WTC11 (cell line): ENCODE measurements at regions not wholly inside any gene's neighbourhood (a gene's known extent, or its start where the extent isn't known, plus 50 kb on each side); places are given as distances from the start of the nearest gene placed in this dataset.

ENCODE experiments used
- ATAC-seq: fragments of 200-7000 bp; cut with Tn5 transposase; 2 replicates; pipeline ENCODE4 v1.10.0; 2021; ENCODE audit warnings: mild to moderate bottlenecking, moderate library complexity
- CTCF ChIA-PET: fragments of 300-600 bp; sonication (Branson Sonifier 250); formaldehyde crosslinking; loops from one replicate; lab custom pipeline; 2021; ENCODE audit warnings: antibody characterized with exemption; lab: Charles Lee
- POLR2A ChIA-PET: fragments of 350-600 bp; sonication (Branson Sonifier 250); formaldehyde crosslinking; loops from one replicate; lab custom pipeline; 2021; ENCODE audit warnings: antibody characterized with exemption; lab: Charles Lee
- DNase-seq: peaks from one replicate; pipeline ENCODE4 v3.0.0; 2021; ENCODE audit warnings: low spot score
- H3K27ac Mint-ChIP-seq: 2 replicates; pipeline ENCODE4 v1.8.0; 2021; ENCODE audit warnings: mixed read lengths
- H3K27me3 Mint-ChIP-seq: 2 replicates; pipeline ENCODE4 v1.8.0; 2021; ENCODE audit warnings: low read depth, mild to moderate bottlenecking, moderate library complexity, mixed read lengths
- H3K36me3 Mint-ChIP-seq: 2 replicates; pipeline ENCODE4 v1.8.0; 2021; ENCODE audit warnings: mixed read lengths
- H3K4me1 Mint-ChIP-seq: 2 replicates; pipeline ENCODE4 v1.8.0; 2022; ENCODE audit warnings: mixed read lengths
- H3K4me3 Mint-ChIP-seq: 2 replicates; pipeline ENCODE4 v1.8.0; 2021; ENCODE audit warnings: mild to moderate bottlenecking, moderate library complexity, mixed read lengths
- H3K9me3 Mint-ChIP-seq: 2 replicates; pipeline ENCODE4 v1.8.0; 2021; ENCODE audit warnings: mixed read lengths
- CBFB ChIP-seq: sonication (generic); formaldehyde crosslinking; IDR thresholded peaks from 2 replicates; pipeline ENCODE4 v1.8.1; 2022; ENCODE audit warnings: mild to moderate bottlenecking, low read depth, missing genetic modification reagents
- CTCF ChIP-seq: fragments of 200-600 bp; IDR thresholded peaks from 2 replicates; pipeline ENCODE4 v1.8.0; 2022; ENCODE audit warnings: antibody characterized with exemption
- GABPB1 ChIP-seq: sonication (generic); formaldehyde crosslinking; IDR thresholded peaks from 2 replicates; pipeline ENCODE4 v1.8.1; 2023; ENCODE audit warnings: mild to moderate bottlenecking, missing genetic modification reagents
- HMGXB4 ChIP-seq: sonication (generic); formaldehyde crosslinking; IDR thresholded peaks from 2 replicates; pipeline ENCODE4 v1.8.1; 2023; ENCODE audit warnings: mild to moderate bottlenecking, moderate library complexity, missing genetic modification reagents
- KAT7 ChIP-seq: sonication (generic); formaldehyde crosslinking; IDR thresholded peaks from 2 replicates; pipeline ENCODE4 v1.8.1; 2023; ENCODE audit warnings: missing genetic modification reagents, mild to moderate bottlenecking, borderline replicate concordance
- PRDM15 ChIP-seq: sonication (generic); formaldehyde crosslinking; IDR thresholded peaks from 2 replicates; pipeline ENCODE4 v1.8.0; 2022; ENCODE audit warnings: missing genetic modification reagents
- SMAD4 ChIP-seq: sonication (generic); formaldehyde crosslinking; IDR thresholded peaks from 2 replicates; pipeline ENCODE4 v1.8.0; 2022; ENCODE audit warnings: mild to moderate bottlenecking, missing genetic modification reagents
- ZNF138 ChIP-seq: sonication (generic); formaldehyde crosslinking; conservative IDR thresholded peaks from 2 replicates; pipeline ENCODE4 v1.8.1; 2022; ENCODE audit warnings: mild to moderate bottlenecking, moderate library complexity, missing genetic modification reagents
- ZNF219 ChIP-seq: sonication (generic); formaldehyde crosslinking; IDR thresholded peaks from 2 replicates; pipeline ENCODE4 v1.8.0; 2023; ENCODE audit warnings: missing genetic modification reagents, mild to moderate bottlenecking, borderline replicate concordance
- ZNF281 ChIP-seq: sonication (generic); formaldehyde crosslinking; IDR thresholded peaks from 2 replicates; pipeline ENCODE4 v1.8.0; 2023; ENCODE audit warnings: mild to moderate bottlenecking, missing genetic modification reagents
- ZNF396 ChIP-seq: fragments of 250-450 bp; sonication (Bioruptor Pico); IDR thresholded peaks from 2 replicates; pipeline ENCODE4 v1.8.0; 2021; ENCODE audit warnings: mild to moderate bottlenecking, moderate library complexity, borderline replicate concordance
- ZNF671 ChIP-seq: fragments of 250-450 bp; sonication (Bioruptor Pico); IDR thresholded peaks from 2 replicates; pipeline ENCODE4 v1.8.0; 2021; ENCODE audit warnings: mild to moderate bottlenecking
- TF ChIP-seq, protein P1 (sequence below): sonication (generic); formaldehyde crosslinking; IDR thresholded peaks from 2 replicates; pipeline ENCODE4 v1.8.1; 2023; ENCODE audit warnings: mild to moderate bottlenecking, missing genetic modification reagents, moderate library complexity
- TF ChIP-seq, protein P2 (sequence below): sonication (generic); formaldehyde crosslinking; IDR thresholded peaks from 2 replicates; pipeline ENCODE4 v1.8.0; 2023; ENCODE audit warnings: missing genetic modification reagents, mild to moderate bottlenecking, borderline replicate concordance
- TF ChIP-seq, protein P3 (sequence below): fragments of 250-450 bp; sonication (Bioruptor Pico); IDR thresholded peaks from 2 replicates; pipeline ENCODE4 v1.9.0; 2021; ENCODE audit warnings: mild to moderate bottlenecking, borderline replicate concordance

- CTCF ChIA-PET: no interaction called here
- Mint-ChIP-seq H3K4me1 (no peaks in the 10 kb centered on the region), H3K27ac (no peak overlapping the region), H3K36me3 (peaks cover 14% of the 10 kb centered on the region), H3K9me3 (peaks cover 32% of the 10 kb centered on the region), H3K4me3 (no peak overlapping the region), H3K27me3 (no peaks in the 10 kb centered on the region; the same call in none of the 2 replicates)
- POLR2A ChIA-PET: no interaction called here
- no peak for ATAC-seq
- TF ChIP-seq ZNF219 (CRISPR knock-in tag) (no peak), HMGXB4 (no peak), ZNF396 (CRISPR knock-in tag) (no peak), ZNF281 (CRISPR knock-in tag) (no peak), GABPB1 (CRISPR knock-in tag) (no peak)
- TF ChIP-seq, protein P1, sequence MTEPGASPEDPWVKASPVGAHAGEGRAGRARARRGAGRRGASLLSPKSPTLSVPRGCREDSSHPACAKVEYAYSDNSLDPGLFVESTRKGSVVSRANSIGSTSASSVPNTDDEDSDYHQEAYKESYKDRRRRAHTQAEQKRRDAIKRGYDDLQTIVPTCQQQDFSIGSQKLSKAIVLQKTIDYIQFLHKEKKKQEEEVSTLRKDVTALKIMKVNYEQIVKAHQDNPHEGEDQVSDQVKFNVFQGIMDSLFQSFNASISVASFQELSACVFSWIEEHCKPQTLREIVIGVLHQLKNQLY: no peak
- no peak for DNase-seq
Measured at GRCh38 chr9:1748407-1748806, 266.7 kb upstream of the SMARCA2 start.

- ATAC-seq: no peak
- no peak for TF ChIP-seq ZNF138 (CRISPR knock-in tag)
- no peak for TF ChIP-seq CTCF
- TF ChIP-seq, protein P2, sequence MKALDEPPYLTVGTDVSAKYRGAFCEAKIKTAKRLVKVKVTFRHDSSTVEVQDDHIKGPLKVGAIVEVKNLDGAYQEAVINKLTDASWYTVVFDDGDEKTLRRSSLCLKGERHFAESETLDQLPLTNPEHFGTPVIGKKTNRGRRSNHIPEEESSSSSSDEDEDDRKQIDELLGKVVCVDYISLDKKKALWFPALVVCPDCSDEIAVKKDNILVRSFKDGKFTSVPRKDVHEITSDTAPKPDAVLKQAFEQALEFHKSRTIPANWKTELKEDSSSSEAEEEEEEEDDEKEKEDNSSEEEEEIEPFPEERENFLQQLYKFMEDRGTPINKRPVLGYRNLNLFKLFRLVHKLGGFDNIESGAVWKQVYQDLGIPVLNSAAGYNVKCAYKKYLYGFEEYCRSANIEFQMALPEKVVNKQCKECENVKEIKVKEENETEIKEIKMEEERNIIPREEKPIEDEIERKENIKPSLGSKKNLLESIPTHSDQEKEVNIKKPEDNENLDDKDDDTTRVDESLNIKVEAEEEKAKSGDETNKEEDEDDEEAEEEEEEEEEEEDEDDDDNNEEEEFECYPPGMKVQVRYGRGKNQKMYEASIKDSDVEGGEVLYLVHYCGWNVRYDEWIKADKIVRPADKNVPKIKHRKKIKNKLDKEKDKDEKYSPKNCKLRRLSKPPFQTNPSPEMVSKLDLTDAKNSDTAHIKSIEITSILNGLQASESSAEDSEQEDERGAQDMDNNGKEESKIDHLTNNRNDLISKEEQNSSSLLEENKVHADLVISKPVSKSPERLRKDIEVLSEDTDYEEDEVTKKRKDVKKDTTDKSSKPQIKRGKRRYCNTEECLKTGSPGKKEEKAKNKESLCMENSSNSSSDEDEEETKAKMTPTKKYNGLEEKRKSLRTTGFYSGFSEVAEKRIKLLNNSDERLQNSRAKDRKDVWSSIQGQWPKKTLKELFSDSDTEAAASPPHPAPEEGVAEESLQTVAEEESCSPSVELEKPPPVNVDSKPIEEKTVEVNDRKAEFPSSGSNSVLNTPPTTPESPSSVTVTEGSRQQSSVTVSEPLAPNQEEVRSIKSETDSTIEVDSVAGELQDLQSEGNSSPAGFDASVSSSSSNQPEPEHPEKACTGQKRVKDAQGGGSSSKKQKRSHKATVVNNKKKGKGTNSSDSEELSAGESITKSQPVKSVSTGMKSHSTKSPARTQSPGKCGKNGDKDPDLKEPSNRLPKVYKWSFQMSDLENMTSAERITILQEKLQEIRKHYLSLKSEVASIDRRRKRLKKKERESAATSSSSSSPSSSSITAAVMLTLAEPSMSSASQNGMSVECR (CRISPR knock-in tag): no peak
- TF ChIP-seq GABPB1 (CRISPR knock-in tag): no peak
- no peak for TF ChIP-seq ZNF671 (CRISPR knock-in tag)
- TF ChIP-seq KAT7 (CRISPR knock-in tag): no peak
- TF ChIP-seq SMAD4 (CRISPR knock-in tag): no peak
- TF ChIP-seq PRDM15 (CRISPR knock-in tag): no peak
- TF ChIP-seq, protein P3, sequence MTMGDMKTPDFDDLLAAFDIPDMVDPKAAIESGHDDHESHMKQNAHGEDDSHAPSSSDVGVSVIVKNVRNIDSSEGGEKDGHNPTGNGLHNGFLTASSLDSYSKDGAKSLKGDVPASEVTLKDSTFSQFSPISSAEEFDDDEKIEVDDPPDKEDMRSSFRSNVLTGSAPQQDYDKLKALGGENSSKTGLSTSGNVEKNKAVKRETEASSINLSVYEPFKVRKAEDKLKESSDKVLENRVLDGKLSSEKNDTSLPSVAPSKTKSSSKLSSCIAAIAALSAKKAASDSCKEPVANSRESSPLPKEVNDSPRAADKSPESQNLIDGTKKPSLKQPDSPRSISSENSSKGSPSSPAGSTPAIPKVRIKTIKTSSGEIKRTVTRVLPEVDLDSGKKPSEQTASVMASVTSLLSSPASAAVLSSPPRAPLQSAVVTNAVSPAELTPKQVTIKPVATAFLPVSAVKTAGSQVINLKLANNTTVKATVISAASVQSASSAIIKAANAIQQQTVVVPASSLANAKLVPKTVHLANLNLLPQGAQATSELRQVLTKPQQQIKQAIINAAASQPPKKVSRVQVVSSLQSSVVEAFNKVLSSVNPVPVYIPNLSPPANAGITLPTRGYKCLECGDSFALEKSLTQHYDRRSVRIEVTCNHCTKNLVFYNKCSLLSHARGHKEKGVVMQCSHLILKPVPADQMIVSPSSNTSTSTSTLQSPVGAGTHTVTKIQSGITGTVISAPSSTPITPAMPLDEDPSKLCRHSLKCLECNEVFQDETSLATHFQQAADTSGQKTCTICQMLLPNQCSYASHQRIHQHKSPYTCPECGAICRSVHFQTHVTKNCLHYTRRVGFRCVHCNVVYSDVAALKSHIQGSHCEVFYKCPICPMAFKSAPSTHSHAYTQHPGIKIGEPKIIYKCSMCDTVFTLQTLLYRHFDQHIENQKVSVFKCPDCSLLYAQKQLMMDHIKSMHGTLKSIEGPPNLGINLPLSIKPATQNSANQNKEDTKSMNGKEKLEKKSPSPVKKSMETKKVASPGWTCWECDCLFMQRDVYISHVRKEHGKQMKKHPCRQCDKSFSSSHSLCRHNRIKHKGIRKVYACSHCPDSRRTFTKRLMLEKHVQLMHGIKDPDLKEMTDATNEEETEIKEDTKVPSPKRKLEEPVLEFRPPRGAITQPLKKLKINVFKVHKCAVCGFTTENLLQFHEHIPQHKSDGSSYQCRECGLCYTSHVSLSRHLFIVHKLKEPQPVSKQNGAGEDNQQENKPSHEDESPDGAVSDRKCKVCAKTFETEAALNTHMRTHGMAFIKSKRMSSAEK: no peak
- TF ChIP-seq CBFB (CRISPR knock-in tag): no peak
Measured at GRCh38 chr9:1757186-1757585, 258.0 kb upstream of the SMARCA2 start.

More at GRCh38 chr9:1757186-1757585, 258.0 kb upstream of the SMARCA2 start:
- 0 out of 2 replicates have a peak, but pooled peaks cover 3% of the 10 kb centered on the region for H3K36me3 Mint-ChIP-seq
- H3K27me3 Mint-ChIP-seq: peaks cover 4% of the 10 kb centered on the region; the same call in 1 of the 2 replicates
- H3K27ac Mint-ChIP-seq: no peak overlapping the region
- no peak for DNase-seq
- POLR2A ChIA-PET: no interaction called here
- CTCF ChIA-PET: interaction anchor here (0.7 kb wide), 1 partner anchor 16 kb away, joined by 3 read pairs; no protein-coding TSS in a partner anchor
- no peak overlapping the region for H3K4me3 Mint-ChIP-seq
- peaks cover 20% of the 10 kb centered on the region for H3K9me3 Mint-ChIP-seq
- peaks cover 9% of the 10 kb centered on the region for H3K4me1 Mint-ChIP-seq
